ENCODE measurements at regions not wholly inside any gene's neighbourhood (a gene's known extent, or its start where the extent isn't known, plus 50 kb on each side); places are given as distances from the start of the nearest gene placed in this dataset.

- H3K4me1 Mint-ChIP-seq: peaks cover 6% of the 10 kb centered on the region
- H3K4me2 ChIP-seq: no peak overlapping the region
- no peak overlapping the region for H2AFZ ChIP-seq (replicated peaks)
- H3K4me3 ChIP-seq: no peak overlapping the region
- H3F3A ChIP-seq (ENCODE audit: low read depth): no peaks in the 10 kb centered on the region
- H3K9ac ChIP-seq: no peak overlapping the region
- TF ChIP-seq CTCF (IDR thresholded peaks at IDR 0.05): no peak
- TF ChIP-seq EZH2 (IDR thresholded peaks at IDR 0.05): no peak
- no peak for TF ChIP-seq EZH2phosphoT487 (IDR thresholded peaks at IDR 0.05)
- peaks cover 3% of the 10 kb centered on the region for H3K27me3 Mint-ChIP-seq (ENCODE audit: insufficient read depth, low read depth)
- no peaks in the 10 kb centered on the region for H3K36me3 ChIP-seq
- H3K36me3 Mint-ChIP-seq: no peaks in the 10 kb centered on the region
- DNase-seq (ENCODE audit: low spot score): no peak
- no peak overlapping the region for H3K27ac Mint-ChIP-seq
- no peak overlapping the region for H3K4me3 Mint-ChIP-seq
- H3K4me1 ChIP-seq: no peaks in the 10 kb centered on the region
- no peaks in the 10 kb centered on the region for H3K9me3 ChIP-seq (ENCODE audit: low read depth)
- H3K79me2 ChIP-seq (ENCODE audit: low read depth): no peaks in the 10 kb centered on the region
- H3K9me3 Mint-ChIP-seq: no peaks in the 10 kb centered on the region
- H4K20me1 ChIP-seq (ENCODE audit: low read depth): no peaks in the 10 kb centered on the region
- H3K27me3 ChIP-seq: no peaks in the 10 kb centered on the region
- H3K27ac ChIP-seq: no peak overlapping the region
Measured at GRCh38 chr2:7777668-7778067, 860.5 kb downstream of the RNF144A start.

- Mint-ChIP-seq H3K27ac (no peak overlapping the region), H3K36me3 (no peaks in the 10 kb centered on the region), H3K27me3 (ENCODE audit: insufficient read depth, low read depth) (peaks cover 3% of the 10 kb centered on the region), H3K4me3 (no peak overlapping the region), H3K9me3 (no peaks in the 10 kb centered on the region), H3K4me1 (peaks cover 6% of the 10 kb centered on the region)
- no peak for DNase-seq (ENCODE audit: low spot score)
- no peaks in the 10 kb centered on the region for H3K27me3 ChIP-seq
- H3K27ac ChIP-seq: no peak overlapping the region
- no peaks in the 10 kb centered on the region for H3K9me3 ChIP-seq (ENCODE audit: low read depth)
- no peaks in the 10 kb centered on the region for H4K20me1 ChIP-seq (ENCODE audit: low read depth)
- no peak overlapping the region for H2AFZ ChIP-seq (replicated peaks)
- H3K9ac ChIP-seq: no peak overlapping the region
- no peak overlapping the region for H3K4me3 ChIP-seq
- H3K4me2 ChIP-seq: no peak overlapping the region
- no peaks in the 10 kb centered on the region for H3F3A ChIP-seq (ENCODE audit: low read depth)
- H3K4me1 ChIP-seq: no peaks in the 10 kb centered on the region
- H3K79me2 ChIP-seq (ENCODE audit: low read depth): no peaks in the 10 kb centered on the region
- H3K36me3 ChIP-seq: no peaks in the 10 kb centered on the region
- TF ChIP-seq EZH2 (IDR thresholded peaks at IDR 0.05) (no peak), CTCF (IDR thresholded peaks at IDR 0.05) (no peak), EZH2phosphoT487 (IDR thresholded peaks at IDR 0.05) (no peak)
Measured at GRCh38 chr2:7780321-7780720, 863.1 kb downstream of the RNF144A start.

- Histone ChIP-seq H3K4me3 (no peak overlapping the region), H3K27me3 (no peaks in the 10 kb centered on the region), H3K27ac (no peak overlapping the region), H3K9me3 (ENCODE audit: low read depth) (no peaks in the 10 kb centered on the region), H3K4me1 (no peaks in the 10 kb centered on the region), H3K9ac (no peak overlapping the region), H3K79me2 (ENCODE audit: low read depth) (no peaks in the 10 kb centered on the region), H3K36me3 (no peaks in the 10 kb centered on the region), H3F3A (ENCODE audit: low read depth) (no peaks in the 10 kb centered on the region), H2AFZ (replicated peaks) (no peak overlapping the region), H4K20me1 (ENCODE audit: low read depth) (no peaks in the 10 kb centered on the region), H3K4me2 (no peak overlapping the region)
- no peak for TF ChIP-seq CTCF (IDR thresholded peaks at IDR 0.05)
- Mint-ChIP-seq H3K36me3 (no peaks in the 10 kb centered on the region), H3K4me1 (no peaks in the 10 kb centered on the region), H3K27me3 (ENCODE audit: insufficient read depth, low read depth) (peaks cover 2% of the 10 kb centered on the region), H3K27ac (no peak overlapping the region), H3K9me3 (no peaks in the 10 kb centered on the region), H3K4me3 (no peak overlapping the region)
- no peak for DNase-seq (ENCODE audit: low spot score)
Measured at GRCh38 chr2:7785700-7786099, 868.5 kb downstream of the RNF144A start.

GRCh38 chr2:7788736-7789135 is 871.5 kb downstream of the RNF144A start:
- Mint-ChIP-seq H3K36me3 (no peaks in the 10 kb centered on the region), H3K27ac (no peak overlapping the region), H3K4me3 (no peak overlapping the region), H3K27me3 (ENCODE audit: insufficient read depth, low read depth) (peaks cover 2% of the 10 kb centered on the region), H3K9me3 (no peaks in the 10 kb centered on the region), H3K4me1 (no peaks in the 10 kb centered on the region)
- Histone ChIP-seq H3F3A (ENCODE audit: low read depth) (no peaks in the 10 kb centered on the region), H3K27ac (no peak overlapping the region), H3K4me1 (no peaks in the 10 kb centered on the region), H3K4me2 (no peak overlapping the region), H3K36me3 (no peaks in the 10 kb centered on the region), H2AFZ (replicated peaks) (no peak overlapping the region), H3K9me3 (ENCODE audit: low read depth) (no peaks in the 10 kb centered on the region), H3K4me3 (no peak overlapping the region), H3K79me2 (ENCODE audit: low read depth) (no peaks in the 10 kb centered on the region), H4K20me1 (ENCODE audit: low read depth) (no peaks in the 10 kb centered on the region), H3K27me3 (no peaks in the 10 kb centered on the region), H3K9ac (no peak overlapping the region)
- TF ChIP-seq CTCF (IDR thresholded peaks at IDR 0.05) (no peak), EZH2phosphoT487 (IDR thresholded peaks at IDR 0.05) (no peak), EZH2 (IDR thresholded peaks at IDR 0.05) (no peak)
- no peak for DNase-seq (ENCODE audit: low spot score)
